Kidney epithelial cell (primary cell): ENCODE measurements at regions not wholly inside any gene's neighbourhood (a gene's known extent, or its start where the extent isn't known, plus 50 kb on each side); places are given as distances from the start of the nearest gene placed in this dataset.

Experiments used
- DNase-seq: peaks from one replicate; pipeline ENCODE4 v3.0.0-alpha.2; 2010; ENCODE audit warnings: low read depth
- H3K27me3 ChIP-seq: 2 replicates; pipeline ENCODE4 v1.6.0; 2011; ENCODE audit warnings: low read length; ENCODE audit not compliant: control insufficient read depth, insufficient read depth
- H3K36me3 ChIP-seq: 2 replicates; pipeline ENCODE4 v1.5.1; 2011; ENCODE audit warnings: low read length; ENCODE audit not compliant: control insufficient read depth, insufficient read depth
- H3K4me3 ChIP-seq: 2 replicates; pipeline ENCODE4 v1.5.1; 2011; ENCODE audit warnings: low read depth, mild to moderate bottlenecking, control low read depth, low read length
- TF ChIP-seq, protein P1 (sequence below): IDR thresholded peaks from 2 replicates; pipeline ENCODE4 v1.5.1; 2011; ENCODE audit warnings: mild to moderate bottlenecking, moderate library complexity, low read length, control low read depth, inconsistent platforms; ENCODE audit not compliant: insufficient read depth, poor library complexity, severe bottlenecking

GRCh38 chr13:106112191-106112590, 423.3 kb downstream of the EFNB2 start:
- Histone ChIP-seq H3K27me3 (no peaks in the 10 kb centered on the region), H3K36me3 (no peaks in the 10 kb centered on the region), H3K4me3 (no peak overlapping the region)
- no peak for DNase-seq
- TF ChIP-seq, protein P1, sequence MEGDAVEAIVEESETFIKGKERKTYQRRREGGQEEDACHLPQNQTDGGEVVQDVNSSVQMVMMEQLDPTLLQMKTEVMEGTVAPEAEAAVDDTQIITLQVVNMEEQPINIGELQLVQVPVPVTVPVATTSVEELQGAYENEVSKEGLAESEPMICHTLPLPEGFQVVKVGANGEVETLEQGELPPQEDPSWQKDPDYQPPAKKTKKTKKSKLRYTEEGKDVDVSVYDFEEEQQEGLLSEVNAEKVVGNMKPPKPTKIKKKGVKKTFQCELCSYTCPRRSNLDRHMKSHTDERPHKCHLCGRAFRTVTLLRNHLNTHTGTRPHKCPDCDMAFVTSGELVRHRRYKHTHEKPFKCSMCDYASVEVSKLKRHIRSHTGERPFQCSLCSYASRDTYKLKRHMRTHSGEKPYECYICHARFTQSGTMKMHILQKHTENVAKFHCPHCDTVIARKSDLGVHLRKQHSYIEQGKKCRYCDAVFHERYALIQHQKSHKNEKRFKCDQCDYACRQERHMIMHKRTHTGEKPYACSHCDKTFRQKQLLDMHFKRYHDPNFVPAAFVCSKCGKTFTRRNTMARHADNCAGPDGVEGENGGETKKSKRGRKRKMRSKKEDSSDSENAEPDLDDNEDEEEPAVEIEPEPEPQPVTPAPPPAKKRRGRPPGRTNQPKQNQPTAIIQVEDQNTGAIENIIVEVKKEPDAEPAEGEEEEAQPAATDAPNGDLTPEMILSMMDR, result no peak

- no peak overlapping the region for H3K4me3 ChIP-seq
- no peaks in the 10 kb centered on the region for H3K36me3 ChIP-seq
- H3K27me3 ChIP-seq, result no peaks in the 10 kb centered on the region
- no peak for DNase-seq
- TF ChIP-seq, protein P1, result no peak
Measured at GRCh38 chr13:106110241-106110855, 425.1 kb downstream of the EFNB2 start.

- TF ChIP-seq, protein P1, result no peak
- H3K36me3 ChIP-seq, result no peaks in the 10 kb centered on the region
- no peaks in the 10 kb centered on the region for H3K27me3 ChIP-seq
- DNase-seq, result no peak
- H3K4me3 ChIP-seq, result no peak overlapping the region
Measured at GRCh38 chr13:106109391-106109791, 426.1 kb downstream of the EFNB2 start.

- H3K4me3 ChIP-seq, result no peak overlapping the region
- no peaks in the 10 kb centered on the region for H3K27me3 ChIP-seq
- DNase-seq, result no peak
- TF ChIP-seq, protein P1, result no peak
- no peaks in the 10 kb centered on the region for H3K36me3 ChIP-seq
Measured at GRCh38 chr13:106108346-106108745, 427.1 kb downstream of the EFNB2 start.

DNA sequence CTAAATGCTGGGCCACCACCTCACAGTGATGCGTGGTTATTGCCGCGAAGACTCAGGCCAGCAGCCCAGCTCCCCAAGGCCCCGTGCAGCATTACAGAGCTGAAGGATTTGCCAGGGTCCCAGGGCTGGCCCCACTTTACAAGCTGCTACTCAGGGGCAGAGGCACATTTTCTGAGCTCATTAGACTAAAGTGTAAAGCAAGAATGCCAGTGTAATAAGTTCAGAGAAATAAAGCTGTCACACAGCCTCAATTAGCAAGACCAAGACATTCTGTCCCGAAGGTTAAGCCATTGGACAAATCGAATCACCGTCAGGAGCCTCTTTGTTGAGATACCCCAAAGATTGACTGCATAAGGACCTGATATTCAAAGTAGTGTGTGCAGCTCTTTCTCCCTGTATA, 428.4 kb downstream of the EFNB2 start:
- TF ChIP-seq, protein P1, result no peak
- Histone ChIP-seq H3K36me3 (no peaks in the 10 kb centered on the region), H3K4me3 (no peak overlapping the region), H3K27me3 (no peaks in the 10 kb centered on the region)
- no peak for DNase-seq

DNA sequence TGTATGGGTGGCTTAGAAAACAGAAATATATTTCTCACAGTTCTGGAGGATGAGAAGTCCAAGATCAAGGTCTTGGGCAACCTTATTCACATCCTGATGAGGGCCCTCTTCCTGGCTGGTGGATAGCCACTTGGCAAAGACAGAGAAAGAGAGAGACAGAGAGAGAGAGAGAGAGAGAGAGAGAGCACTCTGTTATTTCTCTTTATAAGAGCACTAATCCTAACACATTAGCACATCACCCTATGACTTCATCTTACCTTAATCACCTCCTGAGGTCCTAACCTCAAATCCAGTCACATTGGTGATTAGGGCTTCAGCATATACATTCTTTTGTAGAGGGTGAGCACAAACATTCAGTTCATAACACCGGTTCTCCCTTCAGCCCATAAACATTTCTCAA, 430.3 kb downstream of the EFNB2 start:
- H3K4me3 ChIP-seq, result no peak overlapping the region
- no peaks in the 10 kb centered on the region for H3K36me3 ChIP-seq
- TF ChIP-seq, protein P1, result no peak
- no peaks in the 10 kb centered on the region for H3K27me3 ChIP-seq
- DNase-seq, result no peak
